ENCODE measurements at regions not wholly inside any gene's neighbourhood (a gene's known extent, or its start where the extent isn't known, plus 50 kb on each side); places are given as distances from the start of the nearest gene placed in this dataset.

- no peaks in the 10 kb centered on the region for H3K9me3 ChIP-seq
- DNase-seq, result no peak
- H3K36me3 ChIP-seq, result no peaks in the 10 kb centered on the region
- H3K4me3 ChIP-seq (ENCODE audit: low read depth, low read length), result no peak overlapping the region
- no peak for TF ChIP-seq CTCF (IDR thresholded peaks at IDR 0.05; ENCODE audit: low read depth, low read length)
- H3K4me1 ChIP-seq, result no peaks in the 10 kb centered on the region; the same call in 1 of the 2 replicates
- H3K27me3 ChIP-seq, result no peaks in the 10 kb centered on the region
Observed at GRCh38 chr10:88136712-88137111, 273.3 kb downstream of the PTEN start.

GRCh38 chr10:88138319-88138848 is 275.0 kb downstream of the PTEN start:
- Histone ChIP-seq H3K9me3 (no peaks in the 10 kb centered on the region), H3K36me3 (no peaks in the 10 kb centered on the region), H3K27me3 (no peaks in the 10 kb centered on the region), H3K4me1 (no peaks in the 10 kb centered on the region), H3K4me3 (ENCODE audit: low read depth, low read length) (no peak overlapping the region)
- no peak for TF ChIP-seq CTCF (IDR thresholded peaks at IDR 0.05; ENCODE audit: low read depth, low read length)
- no peak for DNase-seq

- Histone ChIP-seq H3K9me3 (no peaks in the 10 kb centered on the region), H3K4me3 (ENCODE audit: low read depth, low read length) (no peak overlapping the region), H3K4me1 (peaks cover 11% of the 10 kb centered on the region), H3K27me3 (no peaks in the 10 kb centered on the region), H3K36me3 (no peaks in the 10 kb centered on the region)
- DNase-seq, result no peak
- no peak for TF ChIP-seq CTCF (IDR thresholded peaks at IDR 0.05; ENCODE audit: low read depth, low read length)
Observed at GRCh38 chr10:88147000-88147798, 283.8 kb downstream of the PTEN start.

- no peak for DNase-seq
- Histone ChIP-seq H3K27me3 (no peaks in the 10 kb centered on the region), H3K36me3 (no peaks in the 10 kb centered on the region), H3K4me3 (ENCODE audit: low read depth, low read length) (no peak overlapping the region), H3K4me1 (peaks cover 21% of the 10 kb centered on the region), H3K9me3 (no peaks in the 10 kb centered on the region)
- no peak for TF ChIP-seq CTCF (IDR thresholded peaks at IDR 0.05; ENCODE audit: low read depth, low read length)
Observed at GRCh38 chr10:88149906-88150305, 286.5 kb downstream of the PTEN start.

GRCh38 chr10:88150339-88150738 is 286.9 kb downstream of the PTEN start:
- Histone ChIP-seq H3K27me3 (no peaks in the 10 kb centered on the region), H3K4me3 (ENCODE audit: low read depth, low read length) (no peak overlapping the region), H3K36me3 (no peaks in the 10 kb centered on the region), H3K4me1 (peaks cover 21% of the 10 kb centered on the region), H3K9me3 (no peaks in the 10 kb centered on the region)
- TF ChIP-seq CTCF (IDR thresholded peaks at IDR 0.05; ENCODE audit: low read depth, low read length), result no peak
- peak; percentile 6 for DNase-seq

- H3K4me3 ChIP-seq (ENCODE audit: low read depth, low read length), result no peak overlapping the region
- no peaks in the 10 kb centered on the region for H3K27me3 ChIP-seq
- no peaks in the 10 kb centered on the region for H3K36me3 ChIP-seq
- H3K9me3 ChIP-seq, result no peaks in the 10 kb centered on the region
- peak; percentile 85 for DNase-seq
- TF ChIP-seq CTCF (IDR thresholded peaks at IDR 0.05; ENCODE audit: low read depth, low read length), result no peak
- H3K4me1 ChIP-seq, result peaks cover 21% of the 10 kb centered on the region
Observed at GRCh38 chr10:88152728-88153133, 289.3 kb downstream of the PTEN start.
